Gastroesophageal sphincter (tissue), 4 donors: ENCODE measurements at regions not wholly inside any gene's neighbourhood (a gene's known extent, or its start where the extent isn't known, plus 50 kb on each side); places are given as distances from the start of the nearest gene placed in this dataset.

Source experiments
- ATAC-seq: fragments of 150-250 bp; one replicate; pipeline ENCODE4 v1.9.1; 2016; ENCODE audit warnings: mild to moderate bottlenecking, moderate library complexity
- H3K27ac ChIP-seq, 4 donors: fragments of 200-600 bp; sonication (generic) in 3 of 4; 1 replicate in 3 of 4; 2 replicates in 1 of 4; pipeline ENCODE4 v1.5.1; 2016 to 2019
- H3K27me3 ChIP-seq: fragments of 200-600 bp; sonication (generic); one replicate; pipeline ENCODE4 v1.5.1; 2019
- H3K36me3 ChIP-seq, 2 donors: fragments of 200-600 bp; sonication (generic); one replicate each; pipeline ENCODE4 v1.5.1; 2019; ENCODE audit warnings: control low read depth in 1 of 2
- H3K4me1 ChIP-seq, 3 donors: fragments of 200-600 bp; sonication (generic); 1 replicate in 2 of 3; 2 replicates in 1 of 3; pipeline ENCODE4 v1.5.1; 2016 to 2019; ENCODE audit warnings: control low read depth in 2 of 3
- H3K4me3 ChIP-seq, 2 donors: fragments of 200-600 bp; sonication (generic); one replicate each; pipeline ENCODE4 v1.5.1; 2019; ENCODE audit warnings: mild to moderate bottlenecking in 1 of 2, moderate library complexity in 1 of 2
- H3K9me3 ChIP-seq, 3 donors: fragments of 200-600 bp; sonication (generic); one replicate each; pipeline ENCODE4 v1.5.1; 2017 to 2019; ENCODE audit warnings: control low read depth in 2 of 3
- CTCF ChIP-seq, 4 experiments: fragments of 200-600 bp in 2 of 4; fragments of 450-650 bp in 2 of 4; sonication (generic) in 1 of 4; IDR thresholded peaks; one replicate each; pipeline ENCODE4 v1.5.1; 2017 to 2019; ENCODE audit warnings: antibody characterized with exemption in 4 of 4, mild to moderate bottlenecking in 2 of 4, moderate library complexity in 2 of 4
- EP300 ChIP-seq: sonication (generic); formaldehyde crosslinking; IDR thresholded peaks from one replicate; pipeline ENCODE4 v1.6.1; 2017; ENCODE audit warnings: antibody characterized with exemption, mild to moderate bottlenecking
- POLR2A ChIP-seq, 2 donors: fragments of 450-650 bp; IDR thresholded peaks; one replicate each; pipeline ENCODE4 v1.6.1; 2017; ENCODE audit warnings: antibody characterized with exemption in 2 of 2, mild to moderate bottlenecking in 2 of 2, moderate library complexity in 1 of 2
- POLR2AphosphoS5 ChIP-seq: sonication (generic); formaldehyde crosslinking; IDR thresholded peaks from one replicate; pipeline ENCODE4 v1.6.1; 2017; ENCODE audit warnings: antibody characterized with exemption
- WGBS, 2 donors: methylation state at CpG; one replicate each; pipeline ENCODE4 v1.1.5; 2018; ENCODE audit warnings: low coverage in 1 of 2; 5-methylcytosine and 5-hydroxymethylcytosine counted together

- TF ChIP-seq EP300, result no peak
- no peak for TF ChIP-seq POLR2AphosphoS5
- TF ChIP-seq POLR2A (IDR thresholded peaks at IDR 0.05), result no peak
- TF ChIP-seq CTCF (IDR thresholded peaks at IDR 0.05), result no peak
- WGBS, 2 donors, result 83 to 100% methylated on average over 2 to 3 of the region's 3 CpGs
- no peaks in the 10 kb centered on the region for H3K4me1 ChIP-seq
- no peak overlapping the region for H3K4me3 ChIP-seq
- H3K36me3 ChIP-seq, result no peaks in the 10 kb centered on the region
- no peak for ATAC-seq
- H3K9me3 ChIP-seq, result no peaks in the 10 kb centered on the region
- H3K27me3 ChIP-seq, result no peaks in the 10 kb centered on the region
- no peak overlapping the region for H3K27ac ChIP-seq
Observed at GRCh38 chr10:113234481-113234880, 284.4 kb downstream of the TCF7L2 start.

GRCh38 chr10:113235508-113235907 is 285.5 kb downstream of the TCF7L2 start:
- Histone ChIP-seq H3K27me3 (no peaks in the 10 kb centered on the region), H3K36me3 (no peaks in the 10 kb centered on the region), H3K27ac (no peak overlapping the region), H3K4me3 (no peak overlapping the region), H3K9me3 (no peaks in the 10 kb centered on the region), H3K4me1 (no peaks in the 10 kb centered on the region)
- TF ChIP-seq POLR2A (IDR thresholded peaks at IDR 0.05) (no peak), POLR2AphosphoS5 (no peak), EP300 (no peak), CTCF (IDR thresholded peaks at IDR 0.05) (no peak)
- ATAC-seq, result no peak
- WGBS, 2 donors, result 84 to 100% methylated on average over 3 to 4 of the region's 4 CpGs

- no peak overlapping the region for H3K4me3 ChIP-seq
- no peak overlapping the region for H3K27ac ChIP-seq
- H3K4me1 ChIP-seq, result no peaks in the 10 kb centered on the region
- no peaks in the 10 kb centered on the region for H3K36me3 ChIP-seq
- H3K27me3 ChIP-seq, result no peaks in the 10 kb centered on the region
- no peak for TF ChIP-seq POLR2AphosphoS5
- TF ChIP-seq EP300, result no peak
- no peak for TF ChIP-seq CTCF (IDR thresholded peaks at IDR 0.05)
- no peak for TF ChIP-seq POLR2A (IDR thresholded peaks at IDR 0.05)
- 90 to 93% methylated on average over 5 of the region's 5 CpGs for WGBS, 2 donors
- no peaks in the 10 kb centered on the region for H3K9me3 ChIP-seq
- no peak for ATAC-seq
Observed at GRCh38 chr10:113236998-113237397, 287.0 kb downstream of the TCF7L2 start.

GRCh38 chr10:113239566-113240350 is 289.7 kb downstream of the TCF7L2 start:
- 75 to 81% methylated on average over 4 to 7 of the region's 7 CpGs for WGBS, 2 donors
- ATAC-seq, result no peak
- H3K4me1 ChIP-seq, result no peaks in the 10 kb centered on the region

More at GRCh38 chr10:113239566-113240350, 289.7 kb downstream of the TCF7L2 start:
- Histone ChIP-seq H3K27ac (no peak overlapping the region), H3K27me3 (no peaks in the 10 kb centered on the region), H3K4me3 (no peak overlapping the region), H3K9me3 (no peaks in the 10 kb centered on the region), H3K36me3 (no peaks in the 10 kb centered on the region)
- TF ChIP-seq POLR2A (IDR thresholded peaks at IDR 0.05), result no peak
- no peak for TF ChIP-seq POLR2AphosphoS5
- no peak for TF ChIP-seq CTCF (IDR thresholded peaks at IDR 0.05)
- no peak for TF ChIP-seq EP300
